ENCODE measurements at regions not wholly inside any gene's neighbourhood (a gene's known extent, or its start where the extent isn't known, plus 50 kb on each side); places are given as distances from the start of the nearest gene placed in this dataset.

GRCh38 chr1:188931506-188931905 lies 1546.2 kb downstream of the BRINP3 start:
- Histone ChIP-seq H3K27ac (no peak overlapping the region), H3K4me1 (no peaks in the 10 kb centered on the region), H3K27me3 (no peaks in the 10 kb centered on the region), H3K36me3 (no peaks in the 10 kb centered on the region), H3K4me3 (no peak overlapping the region), H3K9me3 (no peaks in the 10 kb centered on the region)
- DNase-seq, result no peak
- WGBS (ENCODE audit: insufficient coverage, low coverage, low lambda C conversion rate, missing lambda C conversion rate), result 69% methylated on average over 1 of the region's 1 CpG
- ATAC-seq, result no peak
- intact Hi-C loops (cut with DNase I), result no loop called here
- TF ChIP-seq CTCF (IDR thresholded peaks at IDR 0.05) (no peak), POLR2A (IDR thresholded peaks at IDR 0.05) (no peak)

- WGBS (ENCODE audit: insufficient coverage, low coverage, low lambda C conversion rate, missing lambda C conversion rate), result 16% methylated on average over 4 of the region's 4 CpGs
- H3K36me3 ChIP-seq, result no peaks in the 10 kb centered on the region
- no peak overlapping the region for H3K27ac ChIP-seq
- ATAC-seq (no peak), DNase-seq (no peak)
- intact Hi-C loops (cut with DNase I), result no loop called here
- H3K9me3 ChIP-seq, result no peaks in the 10 kb centered on the region
- H3K4me1 ChIP-seq, result no peaks in the 10 kb centered on the region
- H3K27me3 ChIP-seq, result no peaks in the 10 kb centered on the region
- TF ChIP-seq POLR2A (IDR thresholded peaks at IDR 0.05) (no peak), CTCF (IDR thresholded peaks at IDR 0.05) (no peak)
- H3K4me3 ChIP-seq, result no peak overlapping the region
These were observed 1539.6 kb downstream of the BRINP3 start for GRCh38 chr1:188937965-188938551.

GRCh38 chr1:188941986-188942385 lies 1535.7 kb downstream of the BRINP3 start:
- WGBS (ENCODE audit: insufficient coverage, low coverage, low lambda C conversion rate, missing lambda C conversion rate), result 59% methylated on average over 2 of the region's 2 CpGs
- ATAC-seq, result no peak
- no peaks in the 10 kb centered on the region for H3K9me3 ChIP-seq

GRCh38 chr1:188949701-188950100 lies 1528.0 kb downstream of the BRINP3 start:
- Histone ChIP-seq H3K27me3 (no peaks in the 10 kb centered on the region), H3K36me3 (no peaks in the 10 kb centered on the region), H3K4me3 (no peak overlapping the region), H3K27ac (no peak overlapping the region), H3K9me3 (no peaks in the 10 kb centered on the region), H3K4me1 (no peaks in the 10 kb centered on the region)
- no peak for ATAC-seq
- intact Hi-C loops (cut with DNase I), result no loop called here
- no peak for DNase-seq
- no peak for TF ChIP-seq POLR2A (IDR thresholded peaks at IDR 0.05)
- no peak for TF ChIP-seq CTCF (IDR thresholded peaks at IDR 0.05)

More at GRCh38 chr1:188941986-188942385, 1535.7 kb downstream of the BRINP3 start:
- Histone ChIP-seq H3K27me3 (no peaks in the 10 kb centered on the region), H3K4me3 (no peak overlapping the region), H3K4me1 (no peaks in the 10 kb centered on the region), H3K27ac (no peak overlapping the region), H3K36me3 (no peaks in the 10 kb centered on the region)
- intact Hi-C loops (cut with DNase I), result no loop called here
- TF ChIP-seq POLR2A (IDR thresholded peaks at IDR 0.05), result no peak
- TF ChIP-seq CTCF (IDR thresholded peaks at IDR 0.05), result no peak
- no peak for DNase-seq

All from right lobe of liver (tissue), 6 donors.